Peyer's patch (tissue), 4 donors: ENCODE measurements at regions not wholly inside any gene's neighbourhood (a gene's known extent, or its start where the extent isn't known, plus 50 kb on each side); places are given as distances from the start of the nearest gene placed in this dataset.

ENCODE experiments used
- POLR2A ChIP-seq, 2 donors: fragments of 450-650 bp; IDR thresholded peaks; one replicate each; pipeline ENCODE4 v1.5.1; 2017; ENCODE audit warnings: antibody characterized with exemption in 2 of 2, mild to moderate bottlenecking in 2 of 2, moderate library complexity in 2 of 2
- TF ChIP-seq, protein P1 (sequence below), 6 experiments: fragments of 450-650 bp in 4 of 6; fragments of 200-600 bp in 2 of 6; sonication (generic) in 1 of 6; IDR thresholded peaks; one replicate each; pipeline ENCODE4 v1.5.1; 2017 to 2019; ENCODE audit warnings: antibody characterized with exemption in 6 of 6, mild to moderate bottlenecking in 3 of 6, moderate library complexity in 1 of 6

GRCh38 chr16:54422159-54422558, 135.6 kb upstream of the IRX3 start:
- no peak for TF ChIP-seq POLR2A (IDR thresholded peaks at IDR 0.05)
- TF ChIP-seq, protein P1, sequence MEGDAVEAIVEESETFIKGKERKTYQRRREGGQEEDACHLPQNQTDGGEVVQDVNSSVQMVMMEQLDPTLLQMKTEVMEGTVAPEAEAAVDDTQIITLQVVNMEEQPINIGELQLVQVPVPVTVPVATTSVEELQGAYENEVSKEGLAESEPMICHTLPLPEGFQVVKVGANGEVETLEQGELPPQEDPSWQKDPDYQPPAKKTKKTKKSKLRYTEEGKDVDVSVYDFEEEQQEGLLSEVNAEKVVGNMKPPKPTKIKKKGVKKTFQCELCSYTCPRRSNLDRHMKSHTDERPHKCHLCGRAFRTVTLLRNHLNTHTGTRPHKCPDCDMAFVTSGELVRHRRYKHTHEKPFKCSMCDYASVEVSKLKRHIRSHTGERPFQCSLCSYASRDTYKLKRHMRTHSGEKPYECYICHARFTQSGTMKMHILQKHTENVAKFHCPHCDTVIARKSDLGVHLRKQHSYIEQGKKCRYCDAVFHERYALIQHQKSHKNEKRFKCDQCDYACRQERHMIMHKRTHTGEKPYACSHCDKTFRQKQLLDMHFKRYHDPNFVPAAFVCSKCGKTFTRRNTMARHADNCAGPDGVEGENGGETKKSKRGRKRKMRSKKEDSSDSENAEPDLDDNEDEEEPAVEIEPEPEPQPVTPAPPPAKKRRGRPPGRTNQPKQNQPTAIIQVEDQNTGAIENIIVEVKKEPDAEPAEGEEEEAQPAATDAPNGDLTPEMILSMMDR (IDR thresholded peaks at IDR 0.05): no peak
